Testis (tissue), 2 donors: ENCODE measurements at regions not wholly inside any gene's neighbourhood (a gene's known extent, or its start where the extent isn't known, plus 50 kb on each side); places are given as distances from the start of the nearest gene placed in this dataset.

Source experiments
- DNase-seq: peaks from one replicate; pipeline ENCODE4 v3.0.0-alpha.2; 2019
- H3K27ac ChIP-seq, 2 donors: fragments of 200-600 bp; sonication (generic); one replicate each; pipeline ENCODE4 v1.5.1; 2019
- H3K27me3 ChIP-seq: fragments of 200-600 bp; sonication (generic); one replicate; pipeline ENCODE4 v1.5.1; 2019
- H3K36me3 ChIP-seq: fragments of 200-600 bp; sonication (generic); one replicate; pipeline ENCODE4 v1.5.1; 2017; ENCODE audit warnings: low read depth; ENCODE audit errors: missing control alignments
- H3K4me1 ChIP-seq: fragments of 200-600 bp; sonication (generic); one replicate; pipeline ENCODE4 v1.5.1; 2019
- H3K4me3 ChIP-seq, 2 donors: fragments of 200-600 bp; sonication (generic); one replicate each; pipeline ENCODE4 v1.5.1; 2017 to 2019
- H3K9me3 ChIP-seq: fragments of 200-600 bp; sonication (generic); one replicate; pipeline ENCODE4 v1.5.1; 2017
- POLR2A ChIP-seq: fragments of 450-650 bp; IDR thresholded peaks from one replicate; pipeline ENCODE4 v1.6.1; 2017; ENCODE audit warnings: antibody characterized with exemption, mild to moderate bottlenecking, moderate library complexity
- WGBS, 2 donors: methylation state at CpG; one replicate each; pipeline ENCODE4 v1.1.5; 2018; 5-methylcytosine and 5-hydroxymethylcytosine counted together
- intact Hi-C: fragments of 100-400 bp; cut with DNase I; formaldehyde crosslinking; loops from one replicate; pipeline ENCODE4 v1.15.1; 2023; ENCODE audit warnings: low total_unique reads
- TF ChIP-seq, protein P1 (sequence below), 3 experiments: fragments of 450-650 bp in 2 of 3; fragments of 200-600 bp in 1 of 3; sonication (generic) in 1 of 3; IDR thresholded peaks; one replicate each; pipeline ENCODE4 v1.5.1; 2016 to 2019; ENCODE audit warnings: antibody characterized with exemption in 3 of 3, mild to moderate bottlenecking in 2 of 3, moderate library complexity in 1 of 3

DNA sequence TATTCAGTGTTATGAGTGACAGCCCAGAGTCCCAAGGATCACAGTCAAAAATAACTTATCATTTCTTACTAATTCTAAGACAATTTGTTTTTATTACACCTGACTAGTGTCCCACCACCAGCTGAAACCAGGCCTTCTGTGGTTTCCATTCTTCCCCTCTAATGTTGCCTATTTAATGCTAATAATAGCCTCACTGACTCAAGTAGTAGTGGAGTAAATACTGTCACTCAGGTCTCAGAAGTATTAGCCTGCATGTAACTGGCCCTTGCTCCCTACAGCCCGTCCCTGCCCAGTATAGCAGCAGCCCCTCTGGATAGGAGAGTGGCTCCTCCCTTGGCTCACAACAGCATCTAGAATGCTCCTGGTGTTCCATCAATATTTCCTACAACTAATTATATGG is 665.5 kb downstream of the NTRK3 start:
- H3K36me3 ChIP-seq: no peaks in the 10 kb centered on the region

DNA sequence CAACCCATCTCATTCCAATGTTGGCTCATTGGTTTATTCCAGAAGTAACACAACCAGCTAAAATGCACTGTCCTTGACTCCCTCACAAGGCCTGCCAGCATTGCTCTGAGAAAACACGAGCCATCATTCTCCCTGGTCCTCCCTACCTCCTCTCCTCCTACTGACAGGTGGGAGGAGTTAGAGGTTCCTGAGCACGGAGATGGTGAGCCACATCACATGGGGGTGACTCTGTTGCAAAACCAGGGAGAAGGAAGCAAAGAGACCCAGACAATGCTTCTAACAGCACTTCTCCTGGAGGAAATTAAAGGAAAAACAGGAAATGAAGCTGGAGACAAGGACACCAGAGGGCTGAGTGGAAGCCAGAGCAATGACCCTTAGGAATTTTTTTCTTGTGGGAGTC is 667.4 kb downstream of the NTRK3 start:
- Histone ChIP-seq H3K9me3 (no peaks in the 10 kb centered on the region), H3K36me3 (no peaks in the 10 kb centered on the region), H3K27me3 (no peaks in the 10 kb centered on the region), H3K4me3 (no peak overlapping the region), H3K4me1 (peaks cover 6% of the 10 kb centered on the region), H3K27ac (no peak overlapping the region)
- WGBS, 2 donors: 17 to 27% methylated on average over 2 of the region's 2 CpGs
- intact Hi-C loops: no loop called here
- peak; percentile 28 for DNase-seq
- TF ChIP-seq POLR2A: no peak
- TF ChIP-seq, protein P1, sequence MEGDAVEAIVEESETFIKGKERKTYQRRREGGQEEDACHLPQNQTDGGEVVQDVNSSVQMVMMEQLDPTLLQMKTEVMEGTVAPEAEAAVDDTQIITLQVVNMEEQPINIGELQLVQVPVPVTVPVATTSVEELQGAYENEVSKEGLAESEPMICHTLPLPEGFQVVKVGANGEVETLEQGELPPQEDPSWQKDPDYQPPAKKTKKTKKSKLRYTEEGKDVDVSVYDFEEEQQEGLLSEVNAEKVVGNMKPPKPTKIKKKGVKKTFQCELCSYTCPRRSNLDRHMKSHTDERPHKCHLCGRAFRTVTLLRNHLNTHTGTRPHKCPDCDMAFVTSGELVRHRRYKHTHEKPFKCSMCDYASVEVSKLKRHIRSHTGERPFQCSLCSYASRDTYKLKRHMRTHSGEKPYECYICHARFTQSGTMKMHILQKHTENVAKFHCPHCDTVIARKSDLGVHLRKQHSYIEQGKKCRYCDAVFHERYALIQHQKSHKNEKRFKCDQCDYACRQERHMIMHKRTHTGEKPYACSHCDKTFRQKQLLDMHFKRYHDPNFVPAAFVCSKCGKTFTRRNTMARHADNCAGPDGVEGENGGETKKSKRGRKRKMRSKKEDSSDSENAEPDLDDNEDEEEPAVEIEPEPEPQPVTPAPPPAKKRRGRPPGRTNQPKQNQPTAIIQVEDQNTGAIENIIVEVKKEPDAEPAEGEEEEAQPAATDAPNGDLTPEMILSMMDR (IDR thresholded peaks at IDR 0.05): no peak

More for the DNA sequence above, 665.5 kb downstream of the NTRK3 start:
- WGBS, 2 donors: 92 to 95% methylated on average over 1 of the region's 1 CpG
- no peaks in the 10 kb centered on the region for H3K9me3 ChIP-seq
- TF ChIP-seq, protein P1 (IDR thresholded peaks at IDR 0.05): no peak
- TF ChIP-seq POLR2A: no peak
- H3K4me1 ChIP-seq: peaks cover 6% of the 10 kb centered on the region
- H3K27me3 ChIP-seq: no peaks in the 10 kb centered on the region
- no peak for DNase-seq
- no peak overlapping the region for H3K27ac ChIP-seq
- no peak overlapping the region for H3K4me3 ChIP-seq
- intact Hi-C loops: no loop called here

DNA sequence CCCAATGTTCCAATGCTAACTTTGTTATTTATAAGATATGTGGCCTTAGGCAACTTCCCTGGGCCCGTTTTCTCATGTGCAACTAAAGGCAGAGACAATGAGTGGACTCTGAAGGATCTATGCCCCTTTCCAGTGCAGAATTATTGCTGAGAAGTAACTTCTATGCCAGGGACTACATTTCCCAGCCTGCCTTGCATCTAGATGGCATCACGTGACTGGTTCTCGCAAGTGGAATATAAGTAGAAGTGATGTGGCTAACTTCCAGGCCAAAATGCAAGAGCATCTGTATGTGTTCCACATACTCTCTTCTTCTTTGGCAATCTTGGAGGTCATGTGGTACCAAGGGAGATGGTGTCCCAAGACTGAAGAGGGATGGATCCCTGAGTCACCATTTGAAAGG is 674.4 kb downstream of the NTRK3 start:
- no peaks in the 10 kb centered on the region for H3K36me3 ChIP-seq
- intact Hi-C loops: no loop called here
- no peak overlapping the region for H3K27ac ChIP-seq
- H3K4me1 ChIP-seq: no peaks in the 10 kb centered on the region
- peak; percentile 16 for DNase-seq
- TF ChIP-seq POLR2A: no peak
- TF ChIP-seq, protein P1 (IDR thresholded peaks at IDR 0.05): no peak
- WGBS, 2 donors: 76 to 77% methylated on average over 3 of the region's 3 CpGs
- H3K9me3 ChIP-seq: no peaks in the 10 kb centered on the region
- no peak overlapping the region for H3K4me3 ChIP-seq
- H3K27me3 ChIP-seq: no peaks in the 10 kb centered on the region

DNA sequence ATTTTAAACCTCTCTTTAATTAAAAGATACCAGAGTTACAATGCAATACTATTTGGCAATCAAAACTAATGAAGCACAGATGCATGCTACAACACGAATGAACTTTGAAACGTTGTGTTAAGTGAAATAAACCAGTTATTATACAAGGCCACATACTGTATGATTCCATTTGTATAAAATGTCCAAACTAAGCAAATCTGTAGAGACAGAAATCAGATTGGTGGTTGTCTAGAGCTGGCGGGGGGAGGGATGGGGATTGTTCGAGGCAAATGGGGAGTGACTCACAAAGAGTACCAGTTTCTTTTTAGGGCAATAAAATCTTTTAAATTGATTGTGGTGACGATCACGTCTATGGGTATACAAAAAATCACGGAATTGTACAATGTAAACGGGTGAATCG is 677.0 kb downstream of the NTRK3 start:
- WGBS, 2 donors: 79 to 93% methylated on average over 9 of the region's 9 CpGs

DNA sequence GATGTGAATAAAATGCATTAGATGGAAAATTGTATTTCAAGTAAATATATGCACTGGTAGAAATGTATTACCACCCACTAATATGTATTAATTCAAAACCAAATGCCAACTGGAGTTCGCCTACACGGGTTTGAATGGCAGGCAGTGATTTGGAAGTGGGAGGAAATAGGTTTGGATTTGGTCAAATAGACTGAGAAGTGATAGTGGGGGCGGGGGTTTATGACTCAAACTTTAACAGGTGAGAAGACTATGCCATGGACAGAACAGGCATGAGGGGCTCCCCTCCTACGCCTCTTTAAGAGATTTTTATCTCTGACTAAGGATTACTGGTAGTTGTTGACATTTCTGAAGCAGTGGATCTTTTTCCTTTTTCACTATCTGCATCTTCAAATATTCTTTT is 677.8 kb downstream of the NTRK3 start:
- Histone ChIP-seq H3K27ac (no peak overlapping the region), H3K36me3 (no peaks in the 10 kb centered on the region), H3K4me3 (no peak overlapping the region), H3K4me1 (no peaks in the 10 kb centered on the region), H3K9me3 (no peaks in the 10 kb centered on the region), H3K27me3 (no peaks in the 10 kb centered on the region)
- WGBS, 2 donors: 68 to 72% methylated on average over 4 of the region's 4 CpGs
- intact Hi-C loops: no loop called here
- TF ChIP-seq, protein P1 (IDR thresholded peaks at IDR 0.05): no peak
- TF ChIP-seq POLR2A: no peak
- DNase-seq: no peak

More for the DNA sequence above, 677.0 kb downstream of the NTRK3 start:
- Histone ChIP-seq H3K27ac (no peak overlapping the region), H3K9me3 (no peaks in the 10 kb centered on the region), H3K27me3 (no peaks in the 10 kb centered on the region), H3K4me1 (no peaks in the 10 kb centered on the region), H3K36me3 (no peaks in the 10 kb centered on the region), H3K4me3 (no peak overlapping the region)
- intact Hi-C loops: no loop called here
- TF ChIP-seq, protein P1 (IDR thresholded peaks at IDR 0.05): no peak
- no peak for TF ChIP-seq POLR2A
- no peak for DNase-seq
